ENCODE measurements at regions not wholly inside any gene's neighbourhood (a gene's known extent, or its start where the extent isn't known, plus 50 kb on each side); places are given as distances from the start of the nearest gene placed in this dataset.

- Histone ChIP-seq H3K27ac (ENCODE audit: low read length) (no peak overlapping the region), H3K79me2 (ENCODE audit: insufficient read depth, low read length) (no peaks in the 10 kb centered on the region), H3K4me3 (ENCODE audit: low read depth in 1 of 2, low read length in 2 of 2) (no peak overlapping the region), H3K4me2 (ENCODE audit: insufficient read depth, low read length) (no peak overlapping the region), H2AFZ (ENCODE audit: low read depth, low read length) (no peak overlapping the region), H3K4me1 (ENCODE audit: insufficient read depth, low read length) (no peaks in the 10 kb centered on the region), H3K9me3 (ENCODE audit: insufficient read depth, low read length, severe bottlenecking) (no peaks in the 10 kb centered on the region), H3K9ac (ENCODE audit: low read depth, low read length) (no peak overlapping the region), H3K36me3 (ENCODE audit: insufficient read depth, low read length) (no peaks in the 10 kb centered on the region), H3K27me3 (ENCODE audit: insufficient read depth, low read length, poor library complexity) (no peaks in the 10 kb centered on the region), H4K20me1 (ENCODE audit: insufficient read depth, low read length) (no peaks in the 10 kb centered on the region)
- no peak for ATAC-seq (ENCODE audit: insufficient read depth, low read depth)
- TF ChIP-seq EZH2 (IDR thresholded peaks at IDR 0.05; ENCODE audit: borderline replicate concordance, low read depth, low read length, severe bottlenecking) (no peak), CTCF (IDR thresholded peaks at IDR 0.05; ENCODE audit: borderline replicate concordance, extremely low read depth, low read length, poor library complexity, severe bottlenecking) (no peak)
- no peak for DNase-seq
Measured at GRCh38 chr5:110335361-110336066, 391.0 kb downstream of the TMEM232 start.

GRCh38 chr5:110338341-110339083, 388.0 kb downstream of the TMEM232 start:
- DNase-seq (no peak), ATAC-seq (ENCODE audit: insufficient read depth, low read depth) (no peak)
- TF ChIP-seq CTCF (IDR thresholded peaks at IDR 0.05; ENCODE audit: borderline replicate concordance, extremely low read depth, low read length, poor library complexity, severe bottlenecking) = no peak
- TF ChIP-seq EZH2 (IDR thresholded peaks at IDR 0.05; ENCODE audit: borderline replicate concordance, low read depth, low read length, severe bottlenecking) = no peak
- H3K79me2 ChIP-seq (ENCODE audit: insufficient read depth, low read length) = no peaks in the 10 kb centered on the region
- H3K4me2 ChIP-seq (ENCODE audit: insufficient read depth, low read length) = no peak overlapping the region
- H3K4me1 ChIP-seq (ENCODE audit: insufficient read depth, low read length) = no peaks in the 10 kb centered on the region
- no peaks in the 10 kb centered on the region for H3K36me3 ChIP-seq (ENCODE audit: insufficient read depth, low read length)
- no peak overlapping the region for H3K4me3 ChIP-seq (ENCODE audit: low read depth in 1 of 2, low read length in 2 of 2)
- no peaks in the 10 kb centered on the region for H3K9me3 ChIP-seq (ENCODE audit: insufficient read depth, low read length, severe bottlenecking)
- H3K9ac ChIP-seq (ENCODE audit: low read depth, low read length) = no peak overlapping the region
- H3K27me3 ChIP-seq (ENCODE audit: insufficient read depth, low read length, poor library complexity) = no peaks in the 10 kb centered on the region
- no peak overlapping the region for H3K27ac ChIP-seq (ENCODE audit: low read length)
- no peak overlapping the region for H2AFZ ChIP-seq (ENCODE audit: low read depth, low read length)
- H4K20me1 ChIP-seq (ENCODE audit: insufficient read depth, low read length) = no peaks in the 10 kb centered on the region

DNA sequence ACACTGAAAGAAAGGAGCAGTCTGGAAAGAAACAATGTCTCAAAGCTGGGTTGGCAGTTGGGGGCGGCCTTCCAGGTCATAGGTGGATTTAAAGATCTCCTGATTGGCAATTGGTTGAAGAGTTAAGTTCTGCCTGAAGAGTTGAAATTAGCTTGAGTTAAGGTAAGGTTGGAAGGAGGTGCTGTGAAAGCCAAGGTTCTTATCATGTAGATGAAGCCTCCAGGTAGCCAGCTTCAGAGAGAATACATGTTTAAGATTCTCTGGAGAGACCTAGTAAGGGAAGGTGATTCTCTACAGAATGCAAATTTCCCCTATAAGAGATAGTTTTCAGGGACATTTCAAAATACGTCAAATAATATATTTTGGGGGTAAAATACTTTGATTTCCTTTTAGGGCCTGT, 387.1 kb downstream of the TMEM232 start:
- Histone ChIP-seq H3K4me1 (ENCODE audit: insufficient read depth, low read length) (no peaks in the 10 kb centered on the region), H3K36me3 (ENCODE audit: insufficient read depth, low read length) (no peaks in the 10 kb centered on the region), H3K79me2 (ENCODE audit: insufficient read depth, low read length) (no peaks in the 10 kb centered on the region), H3K4me3 (ENCODE audit: low read depth in 1 of 2, low read length in 2 of 2) (no peak overlapping the region), H4K20me1 (ENCODE audit: insufficient read depth, low read length) (no peaks in the 10 kb centered on the region), H3K27ac (ENCODE audit: low read length) (no peak overlapping the region), H2AFZ (ENCODE audit: low read depth, low read length) (no peak overlapping the region), H3K27me3 (ENCODE audit: insufficient read depth, low read length, poor library complexity) (no peaks in the 10 kb centered on the region), H3K9ac (ENCODE audit: low read depth, low read length) (no peak overlapping the region), H3K9me3 (ENCODE audit: insufficient read depth, low read length, severe bottlenecking) (no peaks in the 10 kb centered on the region), H3K4me2 (ENCODE audit: insufficient read depth, low read length) (no peak overlapping the region)
- TF ChIP-seq EZH2 (IDR thresholded peaks at IDR 0.05; ENCODE audit: borderline replicate concordance, low read depth, low read length, severe bottlenecking) (no peak), CTCF (IDR thresholded peaks at IDR 0.05; ENCODE audit: borderline replicate concordance, extremely low read depth, low read length, poor library complexity, severe bottlenecking) (no peak)
- DNase-seq = no peak
- no peak for ATAC-seq (ENCODE audit: insufficient read depth, low read depth)

All from DND-41 (cell line).